PC-9 (cell line): ENCODE measurements at regions not wholly inside any gene's neighbourhood (a gene's known extent, or its start where the extent isn't known, plus 50 kb on each side); places are given as distances from the start of the nearest gene placed in this dataset.

Source experiments
- BruUV-seq: library from RNA; stranded (reverse); fragments of 400-500 nt; replicated peaks from 2 replicates; lab custom pipeline; 2021; lab: Mats Ljungman, UMichigan
- CTCF ChIA-PET: fragments of 300-600 bp; sonication (Branson Sonifier 250); formaldehyde crosslinking; loops from one replicate; lab custom pipeline; 2022; ENCODE audit warnings: antibody characterized with exemption; lab: Charles Lee
- POLR2A ChIA-PET: fragments of 300-600 bp; sonication (Branson Sonifier 250); formaldehyde crosslinking; loops from one replicate; lab custom pipeline; 2022; ENCODE audit warnings: antibody characterized with exemption; ENCODE audit not compliant: unreplicated experiment; lab: Charles Lee
- DNase-seq, 2 experiments: peaks; one replicate each; pipeline versions ENCODE4 v3.0.0 to v3.0.0-alpha.2; 2015 to 2022; ENCODE audit warnings: mixed read lengths in 1 of 2
- H2AFZ ChIP-seq: fragments of 200-600 bp; sonication (generic); 2 replicates; pipeline ENCODE4 v1.8.1; 2017; ENCODE audit warnings: antibody characterized with exemption
- H3F3A ChIP-seq: fragments of 200-600 bp; sonication (generic); 2 replicates; pipeline ENCODE4 v1.8.1; 2017; ENCODE audit warnings: antibody characterized with exemption, mild to moderate bottlenecking, low read depth; ENCODE audit not compliant: insufficient read depth
- H3K27ac ChIP-seq: fragments of 200-600 bp; sonication (generic); 2 replicates; pipeline ENCODE4 v1.6.1; 2016; ENCODE audit warnings: mixed run types
- H3K27me3 ChIP-seq: fragments of 200-600 bp; sonication (generic); 2 replicates; pipeline ENCODE4 v1.6.1; 2016; ENCODE audit warnings: low read depth, mixed run types; ENCODE audit not compliant: insufficient read depth
- H3K36me3 ChIP-seq: fragments of 200-600 bp; sonication (generic); 2 replicates; pipeline ENCODE4 v1.6.1; 2016; ENCODE audit warnings: low read depth, mixed run types
- H3K4me1 ChIP-seq: fragments of 200-600 bp; sonication (generic); replicated peaks from 2 replicates; pipeline ENCODE4 v1.6.1; 2016; ENCODE audit warnings: mixed run types; ENCODE audit not compliant: insufficient read depth
- H3K4me2 ChIP-seq: fragments of 200-600 bp; sonication (generic); 2 replicates; pipeline ENCODE4 v1.6.1; 2017; ENCODE audit warnings: mixed run types
- H3K4me3 ChIP-seq: fragments of 200-600 bp; sonication (generic); 2 replicates; pipeline ENCODE4 v1.6.1; 2016; ENCODE audit warnings: mixed run types
- H3K79me2 ChIP-seq: fragments of 200-600 bp; sonication (generic); 2 replicates; pipeline ENCODE4 v1.6.1; 2017; ENCODE audit warnings: low read depth, mixed run types
- H3K9me2 ChIP-seq: fragments of 200-600 bp; sonication (generic); 2 replicates; pipeline ENCODE4 v1.8.1; 2017; ENCODE audit warnings: mild to moderate bottlenecking; ENCODE audit not compliant: insufficient read depth
- H3K9me3 ChIP-seq: fragments of 200-600 bp; sonication (generic); 2 replicates; pipeline ENCODE4 v1.8.1; 2016; ENCODE audit warnings: low read depth; ENCODE audit not compliant: insufficient read depth
- H4K20me1 ChIP-seq: fragments of 200-600 bp; sonication (generic); 2 replicates; pipeline ENCODE4 v1.8.1; 2017; ENCODE audit not compliant: insufficient read depth
- CTCF ChIP-seq: fragments of 200-600 bp; sonication (generic); conservative IDR thresholded peaks from 2 replicates; pipeline ENCODE4 v1.6.1; 2017; ENCODE audit warnings: mixed run types, antibody characterized with exemption, mild to moderate bottlenecking, moderate library complexity
- EZH2 ChIP-seq: fragments of 200-600 bp; sonication (generic); IDR thresholded peaks from 2 replicates; pipeline ENCODE4 v1.8.0; 2017; ENCODE audit warnings: antibody characterized with exemption, low read depth
- intact Hi-C: fragments of 100-400 bp; cut with micrococcal nuclease; formaldehyde crosslinking; loops from one replicate; pipeline ENCODE4 v1.10.0; 2022; ENCODE audit not compliant: unreplicated experiment

- ChIA-PET POLR2A (interaction anchor here (0.6 kb wide), 1 partner anchor 18 kb away, joined by 5 read pairs; no protein-coding TSS in a partner anchor), CTCF (no interaction called here)
- H3K9me2 ChIP-seq = no peaks in the 10 kb centered on the region
- no peak for DNase-seq
- no peaks in the 10 kb centered on the region for H3K27me3 ChIP-seq
- H3K4me3 ChIP-seq = no peak overlapping the region
- no peaks in the 10 kb centered on the region for H4K20me1 ChIP-seq
- no peaks in the 10 kb centered on the region for H3K79me2 ChIP-seq
- H3K4me2 ChIP-seq = no peak overlapping the region
- TF ChIP-seq EZH2 (no peak), CTCF (no peak)
- H3K27ac ChIP-seq = no peak overlapping the region
- no peaks in the 10 kb centered on the region for H3K4me1 ChIP-seq
- H3K9me3 ChIP-seq = no peaks in the 10 kb centered on the region
- no TSS peak for BruUV-seq
- H3K36me3 ChIP-seq = no peaks in the 10 kb centered on the region
- no peaks in the 10 kb centered on the region for H3F3A ChIP-seq
- intact Hi-C loops = no loop called here
- no peak overlapping the region for H2AFZ ChIP-seq
Observed at GRCh38 chr4:138045036-138045435, 197.1 kb downstream of the SLC7A11 start.

DNA sequence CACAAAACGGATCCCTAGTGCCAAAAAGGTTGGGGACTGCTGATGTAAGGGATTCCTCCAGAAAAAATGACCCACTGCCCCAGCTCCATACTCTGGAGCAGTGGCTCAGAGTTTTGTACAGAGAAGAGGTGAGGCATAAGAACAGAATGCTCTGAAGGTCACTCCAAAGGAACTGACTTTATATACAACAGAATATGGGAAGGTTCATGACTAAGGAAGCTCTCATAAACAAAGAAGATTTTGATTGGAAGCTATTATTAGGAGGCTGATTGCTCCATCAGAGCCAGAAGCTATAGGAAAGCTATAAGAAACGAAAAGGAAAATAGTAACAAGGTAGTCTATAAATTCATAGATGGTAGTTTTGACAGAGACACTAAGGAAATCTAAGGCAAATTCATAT, 203.1 kb downstream of the SLC7A11 start:
- no peak overlapping the region for H2AFZ ChIP-seq
- DNase-seq = no peak
- no peak overlapping the region for H3K4me3 ChIP-seq
- peaks cover 3% of the 10 kb centered on the region; the same call in 1 of the 2 replicates for H3F3A ChIP-seq
- POLR2A ChIA-PET = no interaction called here
- no peak overlapping the region for H3K4me2 ChIP-seq
- no peaks in the 10 kb centered on the region for H3K79me2 ChIP-seq
- TF ChIP-seq EZH2 (no peak), CTCF (no peak)
- H3K36me3 ChIP-seq = no peaks in the 10 kb centered on the region
- no peaks in the 10 kb centered on the region for H3K9me3 ChIP-seq
- H4K20me1 ChIP-seq = no peaks in the 10 kb centered on the region
- H3K9me2 ChIP-seq = no peaks in the 10 kb centered on the region
- BruUV-seq = no TSS peak
- no peaks in the 10 kb centered on the region for H3K27me3 ChIP-seq
- no peak overlapping the region for H3K27ac ChIP-seq
- peaks cover 11% of the 10 kb centered on the region for H3K4me1 ChIP-seq
- CTCF ChIA-PET = no interaction called here
- intact Hi-C loops = loop anchor here (5.0 to 10.0 kb wide), 5 partner anchors 123 to 914 kb away; no protein-coding TSS in a partner anchor

- Histone ChIP-seq H3K79me2 (no peaks in the 10 kb centered on the region), H3K4me1 (peaks cover 11% of the 10 kb centered on the region), H3K9me3 (no peaks in the 10 kb centered on the region), H3K36me3 (no peaks in the 10 kb centered on the region), H3K9me2 (no peaks in the 10 kb centered on the region), H3K27ac (no peak overlapping the region), H3K4me3 (no peak overlapping the region), H2AFZ (no peak overlapping the region), H4K20me1 (no peaks in the 10 kb centered on the region), H3F3A (peaks cover 3% of the 10 kb centered on the region; the same call in 1 of the 2 replicates), H3K27me3 (no peaks in the 10 kb centered on the region), H3K4me2 (no peak overlapping the region)
- DNase-seq = no peak
- TF ChIP-seq EZH2 (no peak), CTCF (no peak)
- CTCF ChIA-PET = interaction anchor here (0.6 kb wide), 1 partner anchor 53 kb away, joined by 3 read pairs; no protein-coding TSS in a partner anchor
- BruUV-seq = no TSS peak
- POLR2A ChIA-PET = no interaction called here
- intact Hi-C loops = loop anchor here (5.0 to 10.0 kb wide), 5 partner anchors 125 to 913 kb away; no protein-coding TSS in a partner anchor
Observed at GRCh38 chr4:138037696-138038095, 204.5 kb downstream of the SLC7A11 start.
